ENCODE measurements at regions not wholly inside any gene's neighbourhood (a gene's known extent, or its start where the extent isn't known, plus 50 kb on each side); places are given as distances from the start of the nearest gene placed in this dataset.
A peak's percentile ranks its signal among the peaks of the same experiment; 100 is the strongest.

DNA sequence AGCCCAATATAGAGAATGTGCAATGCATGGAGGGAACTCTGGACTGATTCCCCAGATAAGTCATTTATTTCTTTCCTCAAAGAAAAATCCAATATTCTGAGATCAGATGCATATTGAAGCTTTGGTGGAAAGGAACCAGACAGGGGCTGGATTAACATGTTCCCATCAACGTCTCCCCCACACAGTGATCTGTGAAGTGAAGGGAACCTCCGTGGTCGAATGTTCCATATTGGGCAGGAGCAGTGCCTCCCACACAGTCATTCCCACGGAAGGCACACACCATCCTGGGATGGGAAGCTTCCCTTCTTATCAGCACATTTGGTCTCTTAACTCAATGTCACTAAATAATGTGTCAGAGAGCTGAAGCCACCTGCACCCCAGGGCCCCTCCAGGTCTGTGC is 247.1 kb downstream of the BCL11B start:
- Histone ChIP-seq H3K36me3 (no peaks in the 10 kb centered on the region), H3K9me3 (no peaks in the 10 kb centered on the region), H3K27ac (no peak overlapping the region), H3K4me1 (no peaks in the 10 kb centered on the region), H3K27me3 (no peaks in the 10 kb centered on the region), H3K4me3 (no peak overlapping the region)
- TF ChIP-seq, protein P1, sequence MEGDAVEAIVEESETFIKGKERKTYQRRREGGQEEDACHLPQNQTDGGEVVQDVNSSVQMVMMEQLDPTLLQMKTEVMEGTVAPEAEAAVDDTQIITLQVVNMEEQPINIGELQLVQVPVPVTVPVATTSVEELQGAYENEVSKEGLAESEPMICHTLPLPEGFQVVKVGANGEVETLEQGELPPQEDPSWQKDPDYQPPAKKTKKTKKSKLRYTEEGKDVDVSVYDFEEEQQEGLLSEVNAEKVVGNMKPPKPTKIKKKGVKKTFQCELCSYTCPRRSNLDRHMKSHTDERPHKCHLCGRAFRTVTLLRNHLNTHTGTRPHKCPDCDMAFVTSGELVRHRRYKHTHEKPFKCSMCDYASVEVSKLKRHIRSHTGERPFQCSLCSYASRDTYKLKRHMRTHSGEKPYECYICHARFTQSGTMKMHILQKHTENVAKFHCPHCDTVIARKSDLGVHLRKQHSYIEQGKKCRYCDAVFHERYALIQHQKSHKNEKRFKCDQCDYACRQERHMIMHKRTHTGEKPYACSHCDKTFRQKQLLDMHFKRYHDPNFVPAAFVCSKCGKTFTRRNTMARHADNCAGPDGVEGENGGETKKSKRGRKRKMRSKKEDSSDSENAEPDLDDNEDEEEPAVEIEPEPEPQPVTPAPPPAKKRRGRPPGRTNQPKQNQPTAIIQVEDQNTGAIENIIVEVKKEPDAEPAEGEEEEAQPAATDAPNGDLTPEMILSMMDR (IDR thresholded peaks at IDR 0.05), result no peak
- DNase-seq, result peak in 1 of 2 donors; percentile 5
- intact Hi-C loops (cut with DNase I; ENCODE audit: low total_unique reads), result no loop called here

DNA sequence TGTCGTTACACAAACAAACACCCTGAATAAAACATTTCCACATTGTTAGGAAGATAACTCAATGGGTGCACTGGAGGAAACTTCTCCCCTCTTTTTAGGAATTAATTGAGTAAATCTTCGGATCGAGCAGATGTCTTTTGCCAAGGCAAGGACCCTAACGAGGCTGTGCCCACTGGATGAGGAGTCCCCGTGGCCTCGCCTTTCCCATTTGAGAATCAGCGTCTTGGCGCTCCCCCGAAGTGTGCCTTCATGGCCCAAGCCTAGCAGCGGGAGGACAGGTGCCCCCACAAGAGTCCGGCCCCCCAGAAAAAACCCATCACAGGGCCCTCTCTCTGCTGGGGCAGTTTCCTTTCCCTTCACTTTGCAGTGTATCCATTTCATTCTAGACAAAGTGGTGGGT is 246.6 kb downstream of the BCL11B start:
- peak in 1 of 2 donors; percentile 51 for DNase-seq
- Histone ChIP-seq H3K36me3 (no peaks in the 10 kb centered on the region), H3K27me3 (no peaks in the 10 kb centered on the region), H3K4me1 (no peaks in the 10 kb centered on the region), H3K27ac (no peak overlapping the region), H3K9me3 (no peaks in the 10 kb centered on the region), H3K4me3 (no peak overlapping the region)
- intact Hi-C loops (cut with DNase I; ENCODE audit: low total_unique reads), result no loop called here
- TF ChIP-seq, protein P1 (IDR thresholded peaks at IDR 0.05), result no peak

DNA sequence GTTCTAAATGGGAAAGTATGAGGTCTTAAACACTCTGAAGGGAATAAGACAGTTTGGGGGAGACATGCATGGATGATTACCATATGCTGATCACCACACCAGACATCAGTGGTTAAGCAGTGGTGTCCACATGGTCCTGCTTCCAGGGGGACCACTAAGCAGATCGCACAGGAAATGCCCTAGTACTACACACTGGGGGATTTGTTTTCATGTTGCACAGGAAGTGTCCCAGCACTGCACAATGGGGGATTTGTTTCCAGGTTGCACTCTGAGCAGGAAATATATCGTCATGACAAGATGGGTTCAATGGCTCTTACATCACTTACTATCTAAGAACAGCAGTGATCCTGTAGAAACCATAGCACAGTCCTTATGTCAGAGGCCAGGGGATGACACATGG is 245.5 kb downstream of the BCL11B start:
- Histone ChIP-seq H3K27ac (no peak overlapping the region), H3K36me3 (no peaks in the 10 kb centered on the region), H3K9me3 (no peaks in the 10 kb centered on the region), H3K27me3 (no peaks in the 10 kb centered on the region), H3K4me3 (no peak overlapping the region), H3K4me1 (no peaks in the 10 kb centered on the region)
- intact Hi-C loops (cut with DNase I; ENCODE audit: low total_unique reads), result no loop called here
- TF ChIP-seq, protein P1 (IDR thresholded peaks at IDR 0.05), result no peak
- DNase-seq, result peak in 1 of 2 donors; percentile 13

DNA sequence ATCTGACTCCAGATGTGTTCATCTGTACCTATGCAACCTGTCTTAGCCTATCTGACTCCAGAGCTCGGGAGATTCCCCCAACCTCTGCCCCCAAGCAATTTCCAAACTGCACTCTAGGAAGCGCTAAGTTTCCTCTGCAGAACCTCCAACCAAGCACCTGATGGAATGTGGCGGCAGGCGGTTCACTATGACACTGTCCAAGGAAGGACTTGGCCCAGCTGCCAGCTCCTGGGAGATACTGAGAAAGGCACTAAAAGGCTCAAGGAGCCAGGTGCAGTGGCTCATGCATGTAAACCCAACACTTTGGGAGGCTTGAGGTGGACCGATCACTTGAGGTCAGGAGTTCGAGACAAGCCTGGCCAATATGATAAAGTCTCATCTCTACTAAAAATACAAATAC is 244.0 kb downstream of the BCL11B start:
- no peaks in the 10 kb centered on the region for H3K27me3 ChIP-seq
- no peak overlapping the region for H3K4me3 ChIP-seq
- TF ChIP-seq, protein P1 (IDR thresholded peaks at IDR 0.05), result no peak
- intact Hi-C loops (cut with DNase I; ENCODE audit: low total_unique reads), result no loop called here
- no peak overlapping the region for H3K27ac ChIP-seq
- peak in 1 of 2 donors; percentile 35 for DNase-seq
- H3K36me3 ChIP-seq, result no peaks in the 10 kb centered on the region
- H3K4me1 ChIP-seq, result no peaks in the 10 kb centered on the region
- no peaks in the 10 kb centered on the region for H3K9me3 ChIP-seq

DNA sequence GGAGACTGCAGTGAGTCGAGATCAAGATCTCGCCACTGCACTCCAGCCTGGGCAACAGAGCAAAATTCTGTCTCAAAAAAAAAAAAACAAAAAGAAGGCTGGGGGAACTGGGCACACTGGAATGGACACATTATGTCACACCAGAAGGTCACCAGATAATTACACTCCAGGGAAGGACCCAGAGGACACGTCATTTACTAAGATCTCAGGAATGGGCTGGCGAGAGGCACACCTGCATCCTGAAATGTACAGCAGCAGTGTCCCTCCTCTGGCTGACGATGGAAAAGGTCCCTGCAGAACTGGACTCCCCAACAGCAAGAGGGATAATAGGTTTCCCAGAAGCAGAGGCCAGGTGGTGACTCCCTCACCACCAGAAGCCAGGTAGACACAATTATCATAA is 243.5 kb downstream of the BCL11B start:
- no peak overlapping the region for H3K4me3 ChIP-seq
- TF ChIP-seq, protein P1 (IDR thresholded peaks at IDR 0.05), result no peak
- intact Hi-C loops (cut with DNase I; ENCODE audit: low total_unique reads), result no loop called here
- peak in 1 of 2 donors; percentile 23 for DNase-seq
- no peaks in the 10 kb centered on the region for H3K4me1 ChIP-seq
- H3K27me3 ChIP-seq, result no peaks in the 10 kb centered on the region
- no peaks in the 10 kb centered on the region for H3K9me3 ChIP-seq
- no peak overlapping the region for H3K27ac ChIP-seq
- H3K36me3 ChIP-seq, result no peaks in the 10 kb centered on the region
